Thyroid gland (tissue), 4 donors: ENCODE measurements at regions not wholly inside any gene's neighbourhood (a gene's known extent, or its start where the extent isn't known, plus 50 kb on each side); places are given as distances from the start of the nearest gene placed in this dataset.

Experiments used
- CTCF ChIP-seq, 6 experiments: fragments of 200-600 bp in 3 of 6; fragments of 450-650 bp in 3 of 6; sonication (generic) in 3 of 6; IDR thresholded peaks; one replicate each; pipeline ENCODE4 v1.5.1; 2016 to 2019; ENCODE audit warnings: antibody characterized with exemption in 6 of 6, mild to moderate bottlenecking in 2 of 6, inconsistent platforms in 1 of 6, moderate library complexity in 1 of 6
- POLR2A ChIP-seq, 2 donors: fragments of 450-650 bp; IDR thresholded peaks; one replicate each; pipeline ENCODE4 v1.6.1; 2017; ENCODE audit warnings: antibody characterized with exemption in 2 of 2, mild to moderate bottlenecking in 2 of 2, moderate library complexity in 1 of 2

DNA sequence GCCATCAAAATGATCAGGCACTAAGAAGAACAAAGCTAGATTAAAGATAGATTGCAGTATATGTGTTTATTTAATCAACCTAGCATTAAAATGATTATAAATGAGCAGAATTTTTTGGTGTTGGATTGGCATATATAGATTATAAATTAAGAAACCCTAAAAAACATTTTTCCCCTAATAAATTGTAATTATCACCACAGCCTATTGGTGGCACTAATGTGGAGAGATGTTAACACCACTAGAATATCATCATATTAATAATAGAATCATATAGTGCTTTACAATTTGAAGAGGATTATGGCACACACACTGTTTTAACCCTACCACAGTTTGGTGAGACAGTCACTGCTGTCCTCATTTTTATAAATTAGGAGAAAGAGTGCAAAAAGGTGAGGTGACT, 112.4 kb upstream of the RND3 start:
- TF ChIP-seq POLR2A (IDR thresholded peaks at IDR 0.05) (no peak), CTCF (IDR thresholded peaks at IDR 0.05) (no peak)
